ENCODE measurements at regions not wholly inside any gene's neighbourhood (a gene's known extent, or its start where the extent isn't known, plus 50 kb on each side); places are given as distances from the start of the nearest gene placed in this dataset.

GRCh38 chr11:26860091-26860780 lies 133.7 kb upstream of the FIBIN start:
- TF ChIP-seq, protein P1, sequence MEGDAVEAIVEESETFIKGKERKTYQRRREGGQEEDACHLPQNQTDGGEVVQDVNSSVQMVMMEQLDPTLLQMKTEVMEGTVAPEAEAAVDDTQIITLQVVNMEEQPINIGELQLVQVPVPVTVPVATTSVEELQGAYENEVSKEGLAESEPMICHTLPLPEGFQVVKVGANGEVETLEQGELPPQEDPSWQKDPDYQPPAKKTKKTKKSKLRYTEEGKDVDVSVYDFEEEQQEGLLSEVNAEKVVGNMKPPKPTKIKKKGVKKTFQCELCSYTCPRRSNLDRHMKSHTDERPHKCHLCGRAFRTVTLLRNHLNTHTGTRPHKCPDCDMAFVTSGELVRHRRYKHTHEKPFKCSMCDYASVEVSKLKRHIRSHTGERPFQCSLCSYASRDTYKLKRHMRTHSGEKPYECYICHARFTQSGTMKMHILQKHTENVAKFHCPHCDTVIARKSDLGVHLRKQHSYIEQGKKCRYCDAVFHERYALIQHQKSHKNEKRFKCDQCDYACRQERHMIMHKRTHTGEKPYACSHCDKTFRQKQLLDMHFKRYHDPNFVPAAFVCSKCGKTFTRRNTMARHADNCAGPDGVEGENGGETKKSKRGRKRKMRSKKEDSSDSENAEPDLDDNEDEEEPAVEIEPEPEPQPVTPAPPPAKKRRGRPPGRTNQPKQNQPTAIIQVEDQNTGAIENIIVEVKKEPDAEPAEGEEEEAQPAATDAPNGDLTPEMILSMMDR (IDR thresholded peaks at IDR 0.05), result no peak
- TF ChIP-seq POLR2A (IDR thresholded peaks at IDR 0.05), result no peak

Measured in body of pancreas (tissue), 4 donors.